DND-41 (cell line): ENCODE measurements at regions not wholly inside any gene's neighbourhood (a gene's known extent, or its start where the extent isn't known, plus 50 kb on each side); places are given as distances from the start of the nearest gene placed in this dataset.
A peak's percentile ranks its signal among the peaks of the same experiment; 100 is the strongest.

Experiments
- ATAC-seq: fragments of 200-7000 bp; cut with Tn5 transposase; 3 replicates; pipeline ENCODE4 v1.9.1; 2021; ENCODE audit warnings: low read depth; ENCODE audit not compliant: insufficient read depth
- DNase-seq: peaks from one replicate; pipeline ENCODE4 v3.0.0-alpha.2; 2020
- H2AFZ ChIP-seq: 2 replicates; pipeline ENCODE4 v1.6.0; 2012; ENCODE audit warnings: low read depth, low read length
- H3K27ac ChIP-seq: 2 replicates; pipeline ENCODE4 v1.5.1; 2012; ENCODE audit warnings: low read length, inconsistent platforms
- H3K27me3 ChIP-seq: fragments of 200-600 bp; sonication (generic); 2 replicates; pipeline ENCODE4 v1.6.0; 2012; ENCODE audit warnings: low read length, mild to moderate bottlenecking, inconsistent platforms; ENCODE audit not compliant: insufficient read depth, poor library complexity
- H3K36me3 ChIP-seq: 2 replicates; pipeline ENCODE4 v1.5.1; 2012; ENCODE audit warnings: low read length, inconsistent platforms; ENCODE audit not compliant: insufficient read depth
- H3K4me1 ChIP-seq: 2 replicates; pipeline ENCODE4 v1.5.1; 2012; ENCODE audit warnings: mild to moderate bottlenecking, low read length; ENCODE audit not compliant: insufficient read depth
- H3K4me2 ChIP-seq: 2 replicates; pipeline ENCODE4 v1.6.0; 2012; ENCODE audit warnings: mild to moderate bottlenecking, moderate library complexity, low read length, inconsistent platforms; ENCODE audit not compliant: insufficient read depth
- H3K4me3 ChIP-seq, 2 experiments: fragments of 200-600 bp in 1 of 2; shearing (Covaris generic) in 1 of 2; 2 replicates each; pipeline ENCODE4 v1.5.1; 2012 to 2016; ENCODE audit warnings: inconsistent platforms in 2 of 2, low read length in 2 of 2, mild to moderate bottlenecking in 2 of 2, low read depth in 1 of 2, moderate library complexity in 1 of 2
- H3K79me2 ChIP-seq: 2 replicates; pipeline ENCODE4 v1.6.0; 2012; ENCODE audit warnings: low read length, inconsistent platforms; ENCODE audit not compliant: insufficient read depth
- H3K9ac ChIP-seq: 2 replicates; pipeline ENCODE4 v1.6.0; 2012; ENCODE audit warnings: low read depth, mild to moderate bottlenecking, inconsistent platforms, low read length, moderate library complexity
- H3K9me3 ChIP-seq: 2 replicates; pipeline ENCODE4 v1.5.1; 2012; ENCODE audit warnings: low read length, moderate library complexity, mild to moderate bottlenecking, inconsistent platforms; ENCODE audit not compliant: insufficient read depth, severe bottlenecking
- H4K20me1 ChIP-seq: 2 replicates; pipeline ENCODE4 v1.6.0; 2012; ENCODE audit warnings: low read length; ENCODE audit not compliant: insufficient read depth
- EZH2 ChIP-seq: IDR thresholded peaks from 3 replicates; pipeline ENCODE4 v1.6.1; 2012; ENCODE audit warnings: borderline replicate concordance, low read depth, mild to moderate bottlenecking, moderate library complexity, low read length, inconsistent platforms; ENCODE audit not compliant: severe bottlenecking
- TF ChIP-seq, protein P1 (sequence below): IDR thresholded peaks from 2 replicates; pipeline ENCODE4 v1.5.1; 2012; ENCODE audit warnings: borderline replicate concordance, low read length, moderate library complexity, mild to moderate bottlenecking; ENCODE audit not compliant: poor library complexity, severe bottlenecking; ENCODE audit errors: extremely low read depth

DNA sequence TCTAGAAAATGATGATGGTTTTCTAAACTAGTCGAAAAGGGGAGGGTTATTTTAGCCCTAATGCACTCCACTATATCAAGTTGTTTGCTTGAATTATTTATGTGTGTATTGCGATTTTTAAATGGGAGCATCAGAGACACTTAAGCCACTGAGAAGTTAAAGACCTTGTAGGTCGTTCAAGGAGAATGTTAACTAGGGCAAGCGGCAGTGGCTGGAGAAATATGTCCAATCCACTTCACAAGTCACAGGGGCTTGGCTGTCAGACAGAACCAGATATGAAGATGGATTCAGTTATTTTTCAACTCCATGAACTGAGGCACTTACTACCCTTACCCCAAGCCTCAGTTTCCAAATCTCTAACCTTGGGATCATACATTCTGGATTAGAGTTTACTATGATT lies 702.0 kb downstream of the CDH11 start:
- Histone ChIP-seq H3K4me2 (no peak overlapping the region), H4K20me1 (no peaks in the 10 kb centered on the region), H3K4me1 (peaks cover 7% of the 10 kb centered on the region; the same call in 1 of the 2 replicates), H3K27ac (no peak overlapping the region), H3K27me3 (no peaks in the 10 kb centered on the region), H3K9ac (no peak overlapping the region), H3K9me3 (peaks cover 5% of the 10 kb centered on the region), H3K36me3 (no peaks in the 10 kb centered on the region), H2AFZ (no peak overlapping the region), H3K79me2 (no peaks in the 10 kb centered on the region), H3K4me3 (no peak overlapping the region)
- DNase-seq (no peak), ATAC-seq (no peak)
- TF ChIP-seq, protein P1, sequence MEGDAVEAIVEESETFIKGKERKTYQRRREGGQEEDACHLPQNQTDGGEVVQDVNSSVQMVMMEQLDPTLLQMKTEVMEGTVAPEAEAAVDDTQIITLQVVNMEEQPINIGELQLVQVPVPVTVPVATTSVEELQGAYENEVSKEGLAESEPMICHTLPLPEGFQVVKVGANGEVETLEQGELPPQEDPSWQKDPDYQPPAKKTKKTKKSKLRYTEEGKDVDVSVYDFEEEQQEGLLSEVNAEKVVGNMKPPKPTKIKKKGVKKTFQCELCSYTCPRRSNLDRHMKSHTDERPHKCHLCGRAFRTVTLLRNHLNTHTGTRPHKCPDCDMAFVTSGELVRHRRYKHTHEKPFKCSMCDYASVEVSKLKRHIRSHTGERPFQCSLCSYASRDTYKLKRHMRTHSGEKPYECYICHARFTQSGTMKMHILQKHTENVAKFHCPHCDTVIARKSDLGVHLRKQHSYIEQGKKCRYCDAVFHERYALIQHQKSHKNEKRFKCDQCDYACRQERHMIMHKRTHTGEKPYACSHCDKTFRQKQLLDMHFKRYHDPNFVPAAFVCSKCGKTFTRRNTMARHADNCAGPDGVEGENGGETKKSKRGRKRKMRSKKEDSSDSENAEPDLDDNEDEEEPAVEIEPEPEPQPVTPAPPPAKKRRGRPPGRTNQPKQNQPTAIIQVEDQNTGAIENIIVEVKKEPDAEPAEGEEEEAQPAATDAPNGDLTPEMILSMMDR = no peak

DNA sequence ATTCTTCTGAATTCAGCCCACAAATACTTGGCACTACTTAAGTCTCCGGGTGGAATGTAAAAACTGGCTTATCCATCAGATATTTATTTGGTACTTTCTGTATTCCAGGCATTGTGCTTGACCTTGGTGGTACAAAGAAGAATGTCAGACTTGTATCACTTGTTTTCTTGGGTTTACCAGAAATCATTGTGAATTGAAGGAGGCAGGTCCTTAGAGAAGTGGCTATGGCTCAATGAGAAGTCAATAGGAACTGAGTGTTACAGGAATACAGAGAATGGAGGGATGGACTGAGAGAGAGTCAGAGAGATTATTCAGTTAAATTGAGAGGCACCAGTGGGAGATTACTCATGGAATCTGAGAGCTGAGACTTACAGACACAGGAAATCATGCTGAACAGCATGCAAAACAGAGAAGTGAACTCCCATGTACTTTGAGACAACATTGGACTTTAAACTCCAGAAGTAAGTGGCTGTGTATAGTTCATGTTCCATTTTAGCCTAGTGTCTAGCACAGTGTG lies 704.1 kb downstream of the CDH11 start:
- no peak overlapping the region for H3K27ac ChIP-seq
- no peak overlapping the region for H3K4me2 ChIP-seq
- ATAC-seq (no peak), DNase-seq (no peak)
- H2AFZ ChIP-seq = no peak overlapping the region
- H3K9ac ChIP-seq = no peak overlapping the region
- no peaks in the 10 kb centered on the region for H3K36me3 ChIP-seq
- no peaks in the 10 kb centered on the region for H3K79me2 ChIP-seq
- H3K9me3 ChIP-seq = peaks cover 5% of the 10 kb centered on the region
- H4K20me1 ChIP-seq = no peaks in the 10 kb centered on the region
- TF ChIP-seq, protein P1 = no peak
- TF ChIP-seq EZH2 = no peak
- no peaks in the 10 kb centered on the region for H3K27me3 ChIP-seq
- H3K4me3 ChIP-seq = no peak overlapping the region
- peaks cover 7% of the 10 kb centered on the region; the same call in 1 of the 2 replicates for H3K4me1 ChIP-seq

DNA sequence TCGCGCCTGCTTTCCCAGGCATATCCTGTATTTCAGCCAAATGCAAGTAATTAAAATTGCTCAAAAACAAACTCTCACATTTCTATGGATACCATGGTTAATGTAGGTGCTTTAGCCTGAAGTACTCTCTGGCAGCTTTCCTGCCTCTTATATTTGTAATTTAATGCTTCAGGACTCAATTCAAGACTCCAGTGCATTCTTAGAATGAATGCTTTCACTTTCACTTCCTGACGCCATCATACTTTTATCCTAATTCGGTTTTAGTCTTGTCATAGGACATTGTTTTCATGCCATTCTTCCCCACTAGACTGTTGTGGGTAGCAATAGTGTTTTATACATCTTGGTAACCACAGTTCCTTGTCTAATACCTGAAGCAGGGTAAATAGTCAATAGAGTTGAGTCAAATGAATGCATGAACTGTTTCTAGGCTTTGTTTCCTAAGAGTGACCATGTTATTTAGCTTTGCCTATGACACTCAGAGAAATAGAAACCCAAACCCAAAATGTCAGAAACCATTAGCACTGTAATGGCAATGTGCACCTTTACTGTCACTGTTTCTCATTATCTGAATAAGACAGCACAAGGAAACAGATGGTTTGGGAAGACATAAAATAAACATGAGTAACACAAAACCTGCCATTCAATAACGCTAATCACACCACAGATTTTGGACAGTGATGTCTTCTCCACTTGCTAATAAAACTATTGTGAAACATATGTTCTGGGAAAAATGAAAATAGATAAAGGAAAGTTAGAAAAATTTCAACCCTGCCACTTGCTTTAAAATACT lies 705.5 kb downstream of the CDH11 start:
- Histone ChIP-seq H3K79me2 (no peaks in the 10 kb centered on the region), H3K4me2 (peak overlapping the region; percentile 51), H3K36me3 (no peaks in the 10 kb centered on the region), H3K4me1 (peaks cover 7% of the 10 kb centered on the region; the same call in 1 of the 2 replicates), H3K9ac (no peak overlapping the region), H3K27ac (0 out of 2 replicates have a peak overlapping the region, but pooled peaks have one; percentile 27), H3K9me3 (peaks cover under 1% of the 10 kb centered on the region), H2AFZ (peak overlapping the region; percentile 76), H3K27me3 (no peaks in the 10 kb centered on the region), H4K20me1 (no peaks in the 10 kb centered on the region), H3K4me3 (peak overlapping the region in 1 of 2 experiments; percentile 47; a peak in 2 of 4 replicates)
- ATAC-seq (peak; percentile 56), DNase-seq (no peak)
- TF ChIP-seq, protein P1 = no peak
